ENCODE measurements at regions not wholly inside any gene's neighbourhood (a gene's known extent, or its start where the extent isn't known, plus 50 kb on each side); places are given as distances from the start of the nearest gene placed in this dataset.

DNA sequence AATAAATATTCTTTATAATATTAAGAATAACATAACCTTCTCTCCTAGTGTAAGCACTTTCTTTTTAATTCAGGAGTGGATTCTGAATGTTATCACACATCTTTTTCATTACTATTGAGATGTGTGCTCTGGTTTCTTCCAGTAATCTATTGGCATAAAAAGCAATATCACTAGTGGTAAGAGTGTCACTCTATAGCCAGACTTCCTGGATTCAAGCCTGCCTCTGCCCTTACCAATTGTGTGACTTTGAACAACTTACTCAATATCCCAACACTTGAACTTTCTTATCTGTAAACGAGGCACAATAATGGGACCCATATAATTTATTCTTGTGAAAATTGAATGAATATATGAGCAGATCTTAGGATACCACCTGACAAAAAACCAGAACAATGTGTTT is 71.0 kb downstream of the SEM1 start:
- in situ Hi-C loops (cut with MboI; ENCODE audit: low sequenced_read_pairs) = no loop called here
- Histone ChIP-seq H3K27me3 (ENCODE audit: low read depth) (no peaks in the 10 kb centered on the region), H3K9me3 (no peaks in the 10 kb centered on the region), H3K4me3 (no peak overlapping the region), H3K4me1 (no peaks in the 10 kb centered on the region; the same call in 1 of the 2 replicates), H3K36me3 (replicated peaks) (no peaks in the 10 kb centered on the region)
- DNase-seq (ENCODE audit: low spot score in 2 of 2) = no peak

DNA sequence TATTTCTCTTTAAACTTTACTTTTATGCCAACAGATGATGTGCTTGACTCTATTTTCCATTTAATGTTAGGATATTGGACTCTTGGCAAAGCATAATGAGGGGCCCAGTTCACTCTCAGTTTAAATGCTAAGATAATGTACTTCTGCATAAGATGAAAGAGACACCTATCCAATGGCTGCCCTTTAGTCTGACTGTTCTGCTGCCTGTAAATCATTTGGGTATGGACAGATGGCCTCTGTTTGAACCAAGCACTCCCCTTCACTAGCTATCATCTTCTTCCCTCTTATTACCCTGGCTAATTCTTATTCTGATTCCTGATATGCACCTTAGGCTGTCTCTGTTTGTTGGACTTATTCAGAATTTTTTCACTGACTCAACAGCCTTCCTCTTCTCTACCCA is 72.1 kb downstream of the SEM1 start:
- H3K4me3 ChIP-seq = no peak overlapping the region
- H3K36me3 ChIP-seq (replicated peaks) = no peaks in the 10 kb centered on the region
- H3K4me1 ChIP-seq = no peaks in the 10 kb centered on the region; the same call in 1 of the 2 replicates
- in situ Hi-C loops (cut with MboI; ENCODE audit: low sequenced_read_pairs) = no loop called here
- no peaks in the 10 kb centered on the region for H3K9me3 ChIP-seq
- no peaks in the 10 kb centered on the region for H3K27me3 ChIP-seq (ENCODE audit: low read depth)
- DNase-seq (ENCODE audit: low spot score in 2 of 2) = no peak

GRCh38 chr7:96636979-96637378 is 72.7 kb downstream of the SEM1 start:
- Histone ChIP-seq H3K4me1 (no peaks in the 10 kb centered on the region; the same call in 1 of the 2 replicates), H3K27me3 (ENCODE audit: low read depth) (no peaks in the 10 kb centered on the region), H3K4me3 (no peak overlapping the region), H3K36me3 (replicated peaks) (no peaks in the 10 kb centered on the region), H3K9me3 (no peaks in the 10 kb centered on the region)
- in situ Hi-C loops (cut with MboI; ENCODE audit: low sequenced_read_pairs) = no loop called here
- DNase-seq (ENCODE audit: low spot score in 2 of 2) = no peak

DNA sequence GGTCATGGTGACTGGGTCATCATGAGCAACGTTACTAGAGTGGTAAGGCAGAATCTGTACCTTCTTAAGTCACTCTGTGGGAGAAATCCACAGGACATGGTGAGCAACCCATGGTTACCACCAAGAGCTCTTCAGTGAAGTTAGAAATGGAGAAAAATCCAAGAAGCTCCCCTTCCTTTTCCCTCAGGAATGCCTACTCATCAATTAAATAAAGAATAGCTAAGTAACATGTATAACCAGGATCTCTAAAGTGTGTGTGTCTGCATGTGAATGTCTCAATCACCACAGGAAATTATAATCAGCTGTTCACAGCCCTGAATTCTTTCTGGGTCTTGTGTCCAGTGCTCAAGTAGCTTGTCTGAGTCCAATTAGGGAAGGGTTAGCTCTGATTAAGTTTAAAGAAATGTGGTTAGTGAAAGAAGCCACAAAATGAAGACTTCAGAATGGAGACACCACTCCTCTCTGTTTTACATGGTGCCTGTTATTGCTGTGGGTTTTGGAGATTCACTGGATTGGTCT is 73.2 kb downstream of the SEM1 start:
- no peak overlapping the region for H3K4me3 ChIP-seq

GRCh38 chr7:96629884-96630283 is 79.8 kb downstream of the SEM1 start:
- Histone ChIP-seq H3K9me3 (no peaks in the 10 kb centered on the region), H3K27me3 (ENCODE audit: low read depth) (0 out of 2 replicates have a peak, but pooled peaks cover 5% of the 10 kb centered on the region), H3K4me1 (no peaks in the 10 kb centered on the region), H3K36me3 (replicated peaks) (no peaks in the 10 kb centered on the region), H3K4me3 (no peak overlapping the region)
- DNase-seq (ENCODE audit: low spot score in 2 of 2) = no peak
- in situ Hi-C loops (cut with MboI; ENCODE audit: low sequenced_read_pairs) = no loop called here

More for the DNA sequence above, 73.2 kb downstream of the SEM1 start:
- Histone ChIP-seq H3K36me3 (replicated peaks) (no peaks in the 10 kb centered on the region), H3K4me1 (no peaks in the 10 kb centered on the region; the same call in 1 of the 2 replicates), H3K9me3 (no peaks in the 10 kb centered on the region), H3K27me3 (ENCODE audit: low read depth) (no peaks in the 10 kb centered on the region)
- DNase-seq (ENCODE audit: low spot score in 2 of 2) = no peak
- in situ Hi-C loops (cut with MboI; ENCODE audit: low sequenced_read_pairs) = no loop called here

GRCh38 chr7:96624954-96625353 is 84.7 kb downstream of the SEM1 start:
- no peak for DNase-seq (ENCODE audit: low spot score in 2 of 2)
- H3K27me3 ChIP-seq (ENCODE audit: low read depth) = 0 out of 2 replicates have a peak, but pooled peaks cover 5% of the 10 kb centered on the region
- H3K4me3 ChIP-seq = no peak overlapping the region
- no peaks in the 10 kb centered on the region for H3K36me3 ChIP-seq (replicated peaks)
- H3K4me1 ChIP-seq = no peaks in the 10 kb centered on the region
- H3K9me3 ChIP-seq = no peaks in the 10 kb centered on the region
- in situ Hi-C loops (cut with MboI; ENCODE audit: low sequenced_read_pairs) = no loop called here

- Histone ChIP-seq H3K27me3 (ENCODE audit: low read depth) (0 out of 2 replicates have a peak, but pooled peaks cover 3% of the 10 kb centered on the region), H3K4me1 (no peaks in the 10 kb centered on the region), H3K36me3 (replicated peaks) (no peaks in the 10 kb centered on the region), H3K4me3 (no peak overlapping the region), H3K9me3 (no peaks in the 10 kb centered on the region)
- in situ Hi-C loops (cut with MboI; ENCODE audit: low sequenced_read_pairs) = no loop called here
- DNase-seq (ENCODE audit: low spot score in 2 of 2) = no peak
These were observed 87.7 kb downstream of the SEM1 start for GRCh38 chr7:96621932-96622331.

DNA sequence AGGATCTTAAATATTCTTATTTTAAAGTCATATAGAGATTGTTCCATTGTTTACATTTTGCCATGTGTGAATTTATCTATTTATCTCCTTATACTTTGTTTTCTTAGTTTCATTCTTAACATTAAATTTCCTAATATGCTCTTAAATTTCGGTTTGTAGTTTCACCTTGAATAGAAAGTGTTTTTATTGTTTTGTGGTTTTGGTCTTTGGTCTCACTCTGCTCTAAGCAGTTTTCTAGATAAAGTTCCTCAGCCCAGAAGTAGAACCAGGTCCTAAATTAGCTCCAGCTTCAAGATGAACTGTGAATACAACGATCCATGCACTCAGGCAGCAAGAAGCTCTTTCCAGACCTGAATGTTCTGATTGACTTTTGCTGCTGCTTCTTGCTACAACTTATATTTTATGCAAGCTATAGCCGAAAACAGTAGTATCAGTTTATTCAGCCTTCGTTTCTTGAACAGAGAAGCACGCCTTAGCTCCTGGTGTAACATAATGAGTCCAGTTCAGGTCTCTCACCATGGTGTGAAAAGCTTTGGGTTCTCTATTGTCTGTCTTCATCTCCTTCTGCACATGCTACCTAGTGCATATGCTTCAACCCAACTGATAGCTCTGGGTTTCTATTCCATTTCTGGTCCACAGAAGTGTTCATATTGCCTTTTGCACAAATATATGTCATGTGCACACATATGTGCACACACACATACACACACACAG is 95.3 kb downstream of the SEM1 start:
- Histone ChIP-seq H3K4me1 (no peaks in the 10 kb centered on the region), H3K9me3 (no peaks in the 10 kb centered on the region), H3K27me3 (ENCODE audit: low read depth) (no peaks in the 10 kb centered on the region), H3K36me3 (replicated peaks) (no peaks in the 10 kb centered on the region), H3K4me3 (no peak overlapping the region)
- no peak for DNase-seq (ENCODE audit: low spot score in 2 of 2)
- in situ Hi-C loops (cut with MboI; ENCODE audit: low sequenced_read_pairs) = no loop called here

DNA sequence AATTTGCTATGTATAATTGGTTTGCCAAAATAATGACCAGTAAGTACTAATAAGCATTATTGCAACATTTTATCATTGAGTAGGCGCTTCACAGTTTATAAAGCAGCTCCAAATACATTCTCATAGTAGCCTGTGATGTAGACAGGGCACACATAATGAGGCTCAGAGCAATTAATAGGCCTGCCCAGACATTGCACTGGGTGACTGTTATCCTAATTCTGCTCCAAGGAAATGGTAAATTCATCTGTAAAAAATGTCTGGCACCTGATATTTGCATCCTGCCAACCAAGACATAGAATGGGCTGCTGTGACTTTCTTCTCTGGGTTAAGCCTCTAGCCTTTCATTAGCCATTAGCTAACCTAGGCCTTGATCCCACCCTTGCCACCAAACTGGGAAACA is 97.6 kb downstream of the SEM1 start:
- in situ Hi-C loops (cut with MboI; ENCODE audit: low sequenced_read_pairs) = no loop called here
- no peaks in the 10 kb centered on the region for H3K9me3 ChIP-seq
- no peak for DNase-seq (ENCODE audit: low spot score in 2 of 2)
- H3K4me3 ChIP-seq = no peak overlapping the region
- H3K27me3 ChIP-seq (ENCODE audit: low read depth) = no peaks in the 10 kb centered on the region
- H3K4me1 ChIP-seq = no peaks in the 10 kb centered on the region
- H3K36me3 ChIP-seq (replicated peaks) = no peaks in the 10 kb centered on the region

DNA sequence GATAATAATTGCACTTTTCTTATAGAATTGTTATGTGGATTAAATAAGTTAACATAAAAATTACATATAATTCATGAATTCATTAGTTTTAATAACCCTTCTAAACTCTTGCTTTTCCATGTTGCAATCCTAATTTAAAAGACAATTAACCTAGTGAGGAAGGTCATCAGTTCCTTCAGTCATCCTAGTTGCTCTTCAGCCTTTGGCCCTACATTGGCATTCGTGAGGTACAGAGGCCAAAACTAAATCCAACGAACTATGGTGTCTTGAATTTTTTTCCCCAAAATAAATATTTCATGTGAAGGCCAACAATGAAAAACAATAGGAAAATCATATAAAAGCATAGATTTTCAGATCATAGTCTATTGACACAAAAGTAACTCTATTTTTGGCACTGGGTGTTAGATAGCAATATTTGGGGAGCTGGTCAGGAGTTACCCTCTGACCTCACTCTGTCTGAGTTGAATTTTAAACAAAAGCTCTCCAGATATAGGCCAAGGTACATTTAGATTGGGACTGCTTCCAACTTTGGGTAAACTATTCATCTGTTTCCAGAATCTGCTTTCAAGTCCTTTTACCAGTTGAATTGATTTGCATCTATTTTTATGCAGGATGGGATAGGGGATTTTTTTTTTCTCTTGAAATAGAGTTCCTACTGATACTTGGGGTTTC is 104.5 kb downstream of the SEM1 start:
- no peaks in the 10 kb centered on the region for H3K27me3 ChIP-seq (ENCODE audit: low read depth)
- no peaks in the 10 kb centered on the region for H3K9me3 ChIP-seq
- no peak for DNase-seq (ENCODE audit: low spot score in 2 of 2)
- peaks cover 2% of the 10 kb centered on the region; the same call in 1 of the 2 replicates for H3K4me1 ChIP-seq
- no peak overlapping the region for H3K4me3 ChIP-seq
- no peaks in the 10 kb centered on the region for H3K36me3 ChIP-seq (replicated peaks)
- in situ Hi-C loops (cut with MboI; ENCODE audit: low sequenced_read_pairs) = no loop called here

DNA sequence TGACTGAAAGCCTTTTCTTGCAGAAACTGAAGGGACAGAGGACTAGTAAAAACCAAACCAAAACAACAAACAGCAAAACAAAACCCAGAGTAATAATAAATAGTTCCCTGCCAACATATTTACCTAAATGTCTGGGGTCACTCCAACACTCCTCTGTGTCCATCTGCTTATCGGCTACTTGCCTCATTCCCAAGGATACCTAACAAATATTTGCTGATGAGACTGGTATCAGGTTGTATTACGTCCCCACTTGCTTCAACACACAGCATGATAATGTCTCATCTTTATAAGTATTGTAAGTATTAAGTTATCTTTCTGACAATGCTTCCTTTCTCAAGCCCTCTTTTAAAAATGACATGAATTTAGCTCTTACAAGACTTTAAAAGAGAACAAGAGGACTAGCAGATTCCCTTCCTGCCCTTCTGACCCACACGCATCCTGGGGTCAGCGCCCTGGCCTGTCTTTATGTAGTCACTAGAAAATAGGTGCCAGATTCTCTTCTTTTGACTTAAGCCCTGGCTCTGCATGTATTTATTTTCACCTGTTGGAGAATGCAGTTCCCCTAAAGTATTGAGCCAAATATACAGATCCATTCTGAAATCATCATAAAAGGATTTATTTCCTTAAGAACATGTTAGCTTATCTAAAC is 110.2 kb downstream of the SEM1 start:
- H3K4me1 ChIP-seq = peaks cover 18% of the 10 kb centered on the region
- H3K27me3 ChIP-seq (ENCODE audit: low read depth) = no peaks in the 10 kb centered on the region
- no peak for DNase-seq (ENCODE audit: low spot score in 2 of 2)
- in situ Hi-C loops (cut with MboI; ENCODE audit: low sequenced_read_pairs) = loop anchor here (5.0 kb wide), 1 partner anchor 418 kb away; no protein-coding TSS in a partner anchor
- H3K36me3 ChIP-seq (replicated peaks) = no peaks in the 10 kb centered on the region
- no peak overlapping the region for H3K4me3 ChIP-seq
- H3K9me3 ChIP-seq = no peaks in the 10 kb centered on the region

GRCh38 chr7:96598421-96598820 is 111.2 kb downstream of the SEM1 start:
- Histone ChIP-seq H3K4me3 (no peak overlapping the region), H3K9me3 (no peaks in the 10 kb centered on the region), H3K36me3 (replicated peaks) (no peaks in the 10 kb centered on the region), H3K27me3 (ENCODE audit: low read depth) (no peaks in the 10 kb centered on the region), H3K4me1 (peaks cover 18% of the 10 kb centered on the region)
- DNase-seq (ENCODE audit: low spot score in 2 of 2) = no peak
- in situ Hi-C loops (cut with MboI; ENCODE audit: low sequenced_read_pairs) = loop anchor here (5.0 kb wide), 1 partner anchor 419 kb away; no protein-coding TSS in a partner anchor

GRCh38 chr7:96596120-96596826 is 113.4 kb downstream of the SEM1 start:
- Histone ChIP-seq H3K4me3 (no peak overlapping the region), H3K36me3 (replicated peaks) (no peaks in the 10 kb centered on the region), H3K4me1 (peaks cover 23% of the 10 kb centered on the region), H3K9me3 (no peaks in the 10 kb centered on the region), H3K27me3 (ENCODE audit: low read depth) (no peaks in the 10 kb centered on the region)
- in situ Hi-C loops (cut with MboI; ENCODE audit: low sequenced_read_pairs) = loop anchor here (5.0 kb wide), 1 partner anchor 421 kb away; no protein-coding TSS in a partner anchor
- DNase-seq (ENCODE audit: low spot score in 2 of 2) = peak; percentile 80 to 97
